ENCODE measurements at regions not wholly inside any gene's neighbourhood (a gene's known extent, or its start where the extent isn't known, plus 50 kb on each side); places are given as distances from the start of the nearest gene placed in this dataset.

DNA sequence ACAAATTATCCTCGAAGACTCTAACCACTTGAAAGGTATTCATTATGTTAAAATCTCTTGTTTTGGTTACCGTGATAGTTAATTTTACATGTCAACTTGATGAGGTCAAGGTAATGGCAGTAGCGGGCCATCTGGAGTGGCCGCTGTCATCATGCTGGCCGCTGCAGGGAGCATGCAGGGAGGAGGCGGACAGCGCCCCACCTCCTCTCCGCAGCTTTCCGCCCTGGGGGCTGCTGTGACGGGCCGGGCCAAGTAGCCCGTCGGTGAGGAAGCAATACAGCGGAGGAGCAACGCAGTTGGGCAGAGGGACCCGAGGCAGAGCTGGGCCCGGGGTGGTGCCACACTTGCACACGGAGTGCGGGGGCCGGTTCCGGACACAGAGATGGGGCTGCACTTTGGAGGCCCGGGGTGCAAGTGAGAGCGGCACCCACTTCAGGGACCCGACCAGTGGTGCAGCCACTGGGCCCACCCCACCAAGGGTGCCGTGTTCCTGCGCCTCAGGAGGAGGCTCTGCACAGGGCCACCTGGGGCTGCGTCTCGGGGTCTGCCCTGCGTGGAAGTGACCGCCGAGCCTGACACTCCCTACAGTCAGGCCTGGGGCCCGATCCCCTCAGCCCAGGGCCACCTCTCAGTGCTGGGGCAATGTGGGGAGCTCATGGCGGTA is 452.4 kb downstream of the LRATD1 start:
- TF ChIP-seq, protein P1, sequence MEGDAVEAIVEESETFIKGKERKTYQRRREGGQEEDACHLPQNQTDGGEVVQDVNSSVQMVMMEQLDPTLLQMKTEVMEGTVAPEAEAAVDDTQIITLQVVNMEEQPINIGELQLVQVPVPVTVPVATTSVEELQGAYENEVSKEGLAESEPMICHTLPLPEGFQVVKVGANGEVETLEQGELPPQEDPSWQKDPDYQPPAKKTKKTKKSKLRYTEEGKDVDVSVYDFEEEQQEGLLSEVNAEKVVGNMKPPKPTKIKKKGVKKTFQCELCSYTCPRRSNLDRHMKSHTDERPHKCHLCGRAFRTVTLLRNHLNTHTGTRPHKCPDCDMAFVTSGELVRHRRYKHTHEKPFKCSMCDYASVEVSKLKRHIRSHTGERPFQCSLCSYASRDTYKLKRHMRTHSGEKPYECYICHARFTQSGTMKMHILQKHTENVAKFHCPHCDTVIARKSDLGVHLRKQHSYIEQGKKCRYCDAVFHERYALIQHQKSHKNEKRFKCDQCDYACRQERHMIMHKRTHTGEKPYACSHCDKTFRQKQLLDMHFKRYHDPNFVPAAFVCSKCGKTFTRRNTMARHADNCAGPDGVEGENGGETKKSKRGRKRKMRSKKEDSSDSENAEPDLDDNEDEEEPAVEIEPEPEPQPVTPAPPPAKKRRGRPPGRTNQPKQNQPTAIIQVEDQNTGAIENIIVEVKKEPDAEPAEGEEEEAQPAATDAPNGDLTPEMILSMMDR (conservative IDR thresholded peaks at IDR 0.05), result no peak
- TF ChIP-seq ZFX (IDR thresholded peaks at IDR 0.05), result no peak
- H3K27ac ChIP-seq, result no peak overlapping the region

DNA sequence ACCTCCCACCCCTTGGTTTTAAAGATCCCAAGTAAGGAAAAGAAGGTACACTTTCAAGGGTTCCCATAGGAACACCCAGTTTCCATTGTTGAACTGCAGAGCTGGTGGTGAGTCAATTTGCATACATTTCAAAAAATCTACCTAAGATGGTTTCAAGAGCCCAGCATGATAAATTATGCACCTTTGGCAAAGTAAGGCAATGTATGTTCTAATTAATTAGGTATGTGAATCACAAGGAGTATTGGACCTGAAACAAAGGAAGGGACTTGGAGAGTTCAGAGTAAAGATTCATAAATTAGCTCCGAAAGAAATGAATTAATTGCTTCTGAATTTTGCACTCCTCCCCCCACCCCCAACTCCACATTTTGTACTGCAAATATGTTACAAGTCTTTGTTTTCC is 459.7 kb downstream of the LRATD1 start:
- TF ChIP-seq, protein P1 (conservative IDR thresholded peaks at IDR 0.05), result no peak
- no peak for TF ChIP-seq ZFX (IDR thresholded peaks at IDR 0.05)

DNA sequence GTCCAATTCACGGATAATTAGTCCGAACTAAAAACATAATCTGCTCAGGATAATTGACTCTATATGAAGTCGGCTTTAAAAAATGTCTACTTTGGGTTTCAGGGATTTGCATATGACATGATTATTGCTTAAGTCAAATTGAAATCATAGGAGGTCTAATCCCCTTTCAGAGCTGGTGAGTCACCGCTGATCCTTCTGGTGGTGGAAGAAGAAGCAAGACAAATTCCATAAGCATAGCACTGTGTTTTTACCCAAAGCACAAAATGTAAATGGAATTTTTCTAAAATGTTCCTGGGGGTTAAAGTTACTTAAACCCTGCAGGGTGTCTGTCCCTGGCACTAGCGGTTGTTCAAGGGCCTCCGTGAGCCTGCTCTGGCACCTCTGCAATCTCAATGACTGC is 460.2 kb downstream of the LRATD1 start:
- TF ChIP-seq, protein P1 (conservative IDR thresholded peaks at IDR 0.05), result no peak
- no peak for TF ChIP-seq ZFX (IDR thresholded peaks at IDR 0.05)
- H3K27ac ChIP-seq, result no peak overlapping the region

More for the DNA sequence above, 459.7 kb downstream of the LRATD1 start:
- no peak overlapping the region for H3K27ac ChIP-seq

DNA sequence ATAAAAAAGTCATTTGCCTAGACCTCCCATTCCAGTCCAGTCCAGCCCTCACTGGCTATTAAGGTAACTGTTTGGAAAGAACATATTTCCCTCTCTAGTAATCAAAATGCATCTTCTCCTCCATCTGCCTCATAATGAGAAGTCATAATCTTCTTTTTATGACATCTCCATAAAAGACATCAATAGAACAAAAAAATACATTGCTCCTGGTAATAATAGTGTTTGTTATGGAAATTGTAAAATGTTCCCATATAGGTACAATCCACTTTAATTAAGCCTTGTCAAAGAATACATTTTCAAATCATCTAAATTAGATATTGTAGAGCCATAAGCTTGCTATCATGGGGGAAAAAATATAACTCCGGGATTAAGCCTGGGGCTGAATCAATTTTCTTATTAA is 461.6 kb downstream of the LRATD1 start:
- no peak overlapping the region for H3K27ac ChIP-seq
- TF ChIP-seq, protein P1 (conservative IDR thresholded peaks at IDR 0.05), result no peak
- TF ChIP-seq ZFX (IDR thresholded peaks at IDR 0.05), result no peak

DNA sequence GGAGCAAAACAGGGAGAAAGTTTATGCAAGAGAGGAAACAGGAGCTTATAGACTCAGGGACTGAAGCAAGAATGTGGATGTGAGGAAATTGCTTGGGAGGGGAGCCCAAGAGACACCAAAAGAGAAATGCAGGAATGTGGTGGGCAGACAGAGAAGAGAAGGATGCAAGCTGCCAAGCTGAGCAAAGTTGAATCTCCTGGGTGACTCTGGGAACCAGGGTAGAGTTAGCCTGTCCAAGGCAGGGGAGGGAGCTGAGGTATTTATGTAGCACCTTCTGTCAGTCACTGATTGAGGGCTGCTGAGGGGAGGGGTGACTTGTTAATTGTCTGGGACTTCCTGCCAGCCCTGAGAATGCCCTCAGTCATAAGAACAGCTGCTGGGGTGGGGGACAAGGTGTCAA is 464.3 kb downstream of the NBAS start:
- H3K27ac ChIP-seq, result no peak overlapping the region
- TF ChIP-seq, protein P1 (conservative IDR thresholded peaks at IDR 0.05), result no peak
- no peak for TF ChIP-seq ZFX (IDR thresholded peaks at IDR 0.05)

DNA sequence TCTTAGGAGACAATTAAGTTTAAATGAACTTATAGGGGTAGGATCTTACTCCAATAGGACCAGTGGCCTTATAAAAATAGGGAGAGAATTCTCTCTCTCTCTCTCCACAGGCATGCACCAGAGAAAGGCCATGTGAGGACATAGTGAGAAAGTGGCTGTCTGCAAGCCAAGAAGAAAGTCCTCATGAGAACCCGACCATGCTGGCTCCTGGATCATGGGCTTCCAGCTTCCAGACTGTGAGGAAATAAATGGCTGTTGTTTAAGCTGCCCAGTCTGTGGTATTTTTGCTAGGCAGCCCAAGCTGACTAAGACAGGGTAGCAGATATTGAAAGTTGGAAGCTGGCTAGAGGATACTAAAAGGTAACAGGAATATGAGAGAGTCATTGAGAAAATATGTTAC is 454.0 kb downstream of the NBAS start:
- no peak overlapping the region for H3K27ac ChIP-seq
- TF ChIP-seq, protein P1 (conservative IDR thresholded peaks at IDR 0.05), result no peak
- TF ChIP-seq ZFX (IDR thresholded peaks at IDR 0.05), result no peak

DNA sequence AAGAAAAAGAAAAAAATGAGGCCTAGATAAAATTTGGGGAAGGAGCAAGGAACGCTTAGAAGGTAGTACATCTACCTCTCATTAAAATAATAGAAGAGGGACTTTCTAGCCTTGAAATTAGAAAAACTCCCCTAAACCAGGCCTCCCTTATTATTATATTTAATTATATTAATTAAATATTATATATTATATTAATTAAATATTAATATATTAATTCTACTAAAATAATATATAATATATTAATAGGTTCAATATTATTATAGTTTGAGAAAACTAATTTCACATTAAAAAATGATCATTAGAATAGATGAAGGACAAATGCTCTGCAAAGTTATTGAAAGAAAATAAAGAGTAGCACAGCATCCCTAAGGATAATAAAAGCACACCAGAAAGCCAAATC is 449.4 kb downstream of the NBAS start:
- no peak overlapping the region for H3K27ac ChIP-seq
- TF ChIP-seq, protein P1 (conservative IDR thresholded peaks at IDR 0.05), result no peak
- no peak for TF ChIP-seq ZFX (IDR thresholded peaks at IDR 0.05)

All from C4-2B (cell line).